Esophagus muscularis mucosa (tissue), 3 donors: ENCODE measurements at regions not wholly inside any gene's neighbourhood (a gene's known extent, or its start where the extent isn't known, plus 50 kb on each side); places are given as distances from the start of the nearest gene placed in this dataset.

Source experiments
- EP300 ChIP-seq: sonication (generic); formaldehyde crosslinking; IDR thresholded peaks from one replicate; pipeline ENCODE4 v1.6.1; 2017; ENCODE audit warnings: antibody characterized with exemption
- TF ChIP-seq, protein P1 (sequence below), 3 experiments: fragments of 200-600 bp in 2 of 3; fragments of 450-650 bp in 1 of 3; sonication (generic) in 2 of 3; IDR thresholded peaks; one replicate each; pipeline ENCODE4 v1.5.1; 2017 to 2019; ENCODE audit warnings: antibody characterized with exemption in 3 of 3, mild to moderate bottlenecking in 2 of 3, moderate library complexity in 1 of 3

- TF ChIP-seq, protein P1, sequence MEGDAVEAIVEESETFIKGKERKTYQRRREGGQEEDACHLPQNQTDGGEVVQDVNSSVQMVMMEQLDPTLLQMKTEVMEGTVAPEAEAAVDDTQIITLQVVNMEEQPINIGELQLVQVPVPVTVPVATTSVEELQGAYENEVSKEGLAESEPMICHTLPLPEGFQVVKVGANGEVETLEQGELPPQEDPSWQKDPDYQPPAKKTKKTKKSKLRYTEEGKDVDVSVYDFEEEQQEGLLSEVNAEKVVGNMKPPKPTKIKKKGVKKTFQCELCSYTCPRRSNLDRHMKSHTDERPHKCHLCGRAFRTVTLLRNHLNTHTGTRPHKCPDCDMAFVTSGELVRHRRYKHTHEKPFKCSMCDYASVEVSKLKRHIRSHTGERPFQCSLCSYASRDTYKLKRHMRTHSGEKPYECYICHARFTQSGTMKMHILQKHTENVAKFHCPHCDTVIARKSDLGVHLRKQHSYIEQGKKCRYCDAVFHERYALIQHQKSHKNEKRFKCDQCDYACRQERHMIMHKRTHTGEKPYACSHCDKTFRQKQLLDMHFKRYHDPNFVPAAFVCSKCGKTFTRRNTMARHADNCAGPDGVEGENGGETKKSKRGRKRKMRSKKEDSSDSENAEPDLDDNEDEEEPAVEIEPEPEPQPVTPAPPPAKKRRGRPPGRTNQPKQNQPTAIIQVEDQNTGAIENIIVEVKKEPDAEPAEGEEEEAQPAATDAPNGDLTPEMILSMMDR (IDR thresholded peaks at IDR 0.05) = no peak
- TF ChIP-seq EP300 = no peak
Measured at GRCh38 chr1:72885017-72885416, 602.7 kb upstream of the NEGR1 start.
